ENCODE measurements at regions not wholly inside any gene's neighbourhood (a gene's known extent, or its start where the extent isn't known, plus 50 kb on each side); places are given as distances from the start of the nearest gene placed in this dataset.

GRCh38 chr12:124115976-124116690 is 143.1 kb downstream of the ZNF664 start:
- ATAC-seq (no peak), DNase-seq (ENCODE audit: low read depth, low spot score) (no peak)
- ChIA-PET CTCF (no interaction called here), RAD21 (ENCODE audit: low non-redundant PET in 1 of 2, low total read pairs in 2 of 2, uncharacterized antibody in 2 of 2, unreplicated experiment in 2 of 2) (no interaction called here), POLR2A (no interaction called here)
- no TSS peak for BruUV-seq (replicated peaks)
- Histone ChIP-seq H3K27me3 (ENCODE audit: insufficient read depth, low read length) (no peaks in the 10 kb centered on the region), H3K4me2 (ENCODE audit: low read length) (no peak overlapping the region), H3K9ac (ENCODE audit: low read length) (no peak overlapping the region), H3K79me2 (ENCODE audit: insufficient read depth, low read length) (no peaks in the 10 kb centered on the region), H2AFZ (ENCODE audit: low read depth, low read length, poor library complexity, severe bottlenecking) (no peak overlapping the region), H3K4me1 (ENCODE audit: control insufficient read depth in 1 of 2, insufficient read depth in 2 of 2, low read length in 2 of 2) (no peaks in the 10 kb centered on the region), H3K36me3 (ENCODE audit: control insufficient read depth in 1 of 2, insufficient read depth in 2 of 2, low read length in 2 of 2) (no peaks in the 10 kb centered on the region), H3K27ac (ENCODE audit: low read depth, low read length) (no peak overlapping the region), H3K9me2 (ENCODE audit: insufficient read depth) (no peaks in the 10 kb centered on the region), H4K20me1 (ENCODE audit: insufficient read depth) (no peaks in the 10 kb centered on the region), H3K4me3 (replicated peaks in 1 of 2; ENCODE audit: low read depth in 1 of 2, low read length in 2 of 2) (no peak overlapping the region), H3K9me3 (ENCODE audit: control insufficient read depth in 1 of 2, insufficient read depth in 1 of 2, low read depth in 1 of 2, low read length in 2 of 2) (no peaks in the 10 kb centered on the region)
- TF ChIP-seq ZBTB33 (IDR thresholded peaks at IDR 0.05; ENCODE audit: extremely low read depth, insufficient replicate concordance, low read length) (no peak), ELF1 (IDR thresholded peaks at IDR 0.05; ENCODE audit: borderline replicate concordance, low read depth) (no peak), ZNF274 (IDR thresholded peaks at IDR 0.05; ENCODE audit: low read depth, low read length) (no peak), EGR1 (IDR thresholded peaks at IDR 0.05; ENCODE audit: low read depth) (no peak), SP1 (IDR thresholded peaks at IDR 0.05; ENCODE audit: low read depth) (no peak), ATF3 (IDR thresholded peaks at IDR 0.05) (no peak), REST (IDR thresholded peaks at IDR 0.05; ENCODE audit: low read depth) (no peak), POLR2AphosphoS5 (IDR thresholded peaks at IDR 0.05; ENCODE audit: low read depth, low read length) (no peak), CTCF (IDR thresholded peaks at IDR 0.05 in 2 of 3, conservative IDR thresholded peaks at IDR 0.05 in 1 of 3; ENCODE audit: borderline replicate concordance in 1 of 3, insufficient read depth in 1 of 3, low read depth in 2 of 3, low read length in 2 of 3) (no peak), YY1 (IDR thresholded peaks at IDR 0.05; ENCODE audit: extremely low read depth, insufficient replicate concordance, low read depth, low read length) (no peak), MAX (IDR thresholded peaks at IDR 0.05) (no peak), ZFX (IDR thresholded peaks at IDR 0.05) (no peak), JUND (IDR thresholded peaks at IDR 0.05) (no peak), TCF7L2 (IDR thresholded peaks at IDR 0.05; ENCODE audit: borderline replicate concordance, extremely low read depth, insufficient read depth, insufficient read length) (no peak), RAD21 (IDR thresholded peaks at IDR 0.05; ENCODE audit: low read depth) (no peak), SRF (IDR thresholded peaks at IDR 0.05; ENCODE audit: low read depth) (no peak), EZH2 (IDR thresholded peaks at IDR 0.05) (no peak), EZH2phosphoT487 (IDR thresholded peaks at IDR 0.05; ENCODE audit: borderline replicate concordance) (no peak)
- intact Hi-C loops (cut with micrococcal nuclease) = no loop called here
